ENCODE measurements at regions not wholly inside any gene's neighbourhood (a gene's known extent, or its start where the extent isn't known, plus 50 kb on each side); places are given as distances from the start of the nearest gene placed in this dataset.
A peak's percentile ranks its signal among the peaks of the same experiment; 100 is the strongest.

GRCh38 chr6:3987576-3987975 lies 91.4 kb downstream of the FAM217A start:
- intact Hi-C loops (cut with DNase I; ENCODE audit: low total_unique reads) (loop anchor here (5.0 kb wide), 1 partner anchor 35 kb away; no protein-coding TSS in a partner anchor), in situ Hi-C loops (cut with MboI; ENCODE audit: low sequenced_read_pairs in 4 of 4) (loop anchor here in 1 of 4 donors (5.0 kb wide), 1 partner anchor 240 kb away; no protein-coding TSS in a partner anchor)
- Histone ChIP-seq H3K27me3 (no peaks in the 10 kb centered on the region), H3K36me3 (no peaks in the 10 kb centered on the region), H3K9me3 (no peaks in the 10 kb centered on the region), H3K4me3 (no peak overlapping the region), H3K27ac (no peak overlapping the region), H3K4me1 (peaks cover 10% of the 10 kb centered on the region in 2 donors)
- no peak for DNase-seq
- TF ChIP-seq, protein P1, sequence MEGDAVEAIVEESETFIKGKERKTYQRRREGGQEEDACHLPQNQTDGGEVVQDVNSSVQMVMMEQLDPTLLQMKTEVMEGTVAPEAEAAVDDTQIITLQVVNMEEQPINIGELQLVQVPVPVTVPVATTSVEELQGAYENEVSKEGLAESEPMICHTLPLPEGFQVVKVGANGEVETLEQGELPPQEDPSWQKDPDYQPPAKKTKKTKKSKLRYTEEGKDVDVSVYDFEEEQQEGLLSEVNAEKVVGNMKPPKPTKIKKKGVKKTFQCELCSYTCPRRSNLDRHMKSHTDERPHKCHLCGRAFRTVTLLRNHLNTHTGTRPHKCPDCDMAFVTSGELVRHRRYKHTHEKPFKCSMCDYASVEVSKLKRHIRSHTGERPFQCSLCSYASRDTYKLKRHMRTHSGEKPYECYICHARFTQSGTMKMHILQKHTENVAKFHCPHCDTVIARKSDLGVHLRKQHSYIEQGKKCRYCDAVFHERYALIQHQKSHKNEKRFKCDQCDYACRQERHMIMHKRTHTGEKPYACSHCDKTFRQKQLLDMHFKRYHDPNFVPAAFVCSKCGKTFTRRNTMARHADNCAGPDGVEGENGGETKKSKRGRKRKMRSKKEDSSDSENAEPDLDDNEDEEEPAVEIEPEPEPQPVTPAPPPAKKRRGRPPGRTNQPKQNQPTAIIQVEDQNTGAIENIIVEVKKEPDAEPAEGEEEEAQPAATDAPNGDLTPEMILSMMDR (IDR thresholded peaks at IDR 0.05 in 4 of 5, conservative IDR thresholded peaks at IDR 0.05 in 1 of 5): no peak
- no peak for TF ChIP-seq POLR2A (IDR thresholded peaks at IDR 0.05)
- no peak for ATAC-seq

GRCh38 chr6:3990692-3991491 lies 88.0 kb downstream of the FAM217A start:
- Histone ChIP-seq H3K27me3 (no peaks in the 10 kb centered on the region), H3K4me3 (peak overlapping the region; percentile 52 to 58 (median 55)), H3K9me3 (no peaks in the 10 kb centered on the region), H3K36me3 (no peaks in the 10 kb centered on the region), H3K27ac (peak overlapping the region; percentile 47 to 60 (median 54)), H3K4me1 (peaks cover 10 to 12% of the 10 kb centered on the region in 2 donors)
- in situ Hi-C loops (cut with MboI; ENCODE audit: low sequenced_read_pairs in 4 of 4) (loop anchor here in 2 of 4 donors (5.0 to 10.0 kb wide), 2 partner anchors 244 to 716 kb away; no protein-coding TSS in a partner anchor), intact Hi-C loops (cut with DNase I; ENCODE audit: low total_unique reads) (loop anchor here (1.0 to 5.0 kb wide), 3 partner anchors 54 to 249 kb away; no protein-coding TSS in a partner anchor)
- ATAC-seq (peak; percentile 83 to 89), DNase-seq (peak; percentile 67 to 77)
- TF ChIP-seq, protein P1 (IDR thresholded peaks at IDR 0.05 in 4 of 5, conservative IDR thresholded peaks at IDR 0.05 in 1 of 5): peak; percentile 63 to 76 (median 70)
- TF ChIP-seq POLR2A (IDR thresholded peaks at IDR 0.05): no peak

GRCh38 chr6:3991941-3992340 lies 87.0 kb downstream of the FAM217A start:
- TF ChIP-seq POLR2A (IDR thresholded peaks at IDR 0.05): no peak
- TF ChIP-seq, protein P1 (IDR thresholded peaks at IDR 0.05 in 4 of 5, conservative IDR thresholded peaks at IDR 0.05 in 1 of 5): no peak
- Histone ChIP-seq H3K9me3 (no peaks in the 10 kb centered on the region), H3K4me3 (no peak overlapping the region), H3K27ac (no peak overlapping the region), H3K4me1 (peaks cover 6 to 8% of the 10 kb centered on the region in 2 donors), H3K27me3 (no peaks in the 10 kb centered on the region), H3K36me3 (no peaks in the 10 kb centered on the region)
- intact Hi-C loops (cut with DNase I; ENCODE audit: low total_unique reads): loop anchor here (1.0 to 5.0 kb wide), 3 partner anchors 55 to 250 kb away; no protein-coding TSS in a partner anchor
- no peak for ATAC-seq
- DNase-seq: no peak
- in situ Hi-C loops (cut with MboI; ENCODE audit: low sequenced_read_pairs in 4 of 4): loop anchor here in 2 of 4 donors (5.0 to 10.0 kb wide), 2 partner anchors 245 to 717 kb away; no protein-coding TSS in a partner anchor

DNA sequence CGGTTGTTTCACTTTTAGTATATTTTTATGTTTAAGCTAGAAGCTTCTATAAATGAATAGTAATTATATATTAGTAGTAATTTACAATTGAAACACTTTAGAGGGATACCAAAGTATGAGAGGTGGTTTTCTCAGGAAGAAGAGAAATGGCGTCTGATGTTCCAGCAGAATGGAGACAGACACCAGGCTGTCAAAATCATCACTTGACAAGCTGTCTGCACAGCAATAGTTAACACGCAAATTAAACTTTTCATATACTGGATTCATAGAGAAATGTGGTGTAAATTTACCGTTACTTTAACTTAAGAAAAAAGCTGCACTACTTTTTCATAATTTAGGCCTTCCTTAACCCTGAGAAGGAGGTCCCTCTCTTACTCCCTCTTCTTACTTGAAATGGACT lies 82.6 kb downstream of the FAM217A start:
- Histone ChIP-seq H3K9me3 (no peaks in the 10 kb centered on the region), H3K36me3 (no peaks in the 10 kb centered on the region), H3K27me3 (no peaks in the 10 kb centered on the region), H3K27ac (no peak overlapping the region), H3K4me3 (no peak overlapping the region), H3K4me1 (peaks cover 6 to 11% of the 10 kb centered on the region in 2 donors)
- in situ Hi-C loops (cut with MboI; ENCODE audit: low sequenced_read_pairs in 4 of 4): loop anchor here in 1 of 4 donors (10.0 kb wide), 1 partner anchor 722 kb away; no protein-coding TSS in a partner anchor
- intact Hi-C loops (cut with DNase I; ENCODE audit: low total_unique reads): no loop called here
- ATAC-seq (no peak), DNase-seq (no peak)
- TF ChIP-seq, protein P1 (IDR thresholded peaks at IDR 0.05 in 4 of 5, conservative IDR thresholded peaks at IDR 0.05 in 1 of 5): no peak
- no peak for TF ChIP-seq POLR2A (IDR thresholded peaks at IDR 0.05)
